PFSK-1 (cell line): ENCODE measurements at regions not wholly inside any gene's neighbourhood (a gene's known extent, or its start where the extent isn't known, plus 50 kb on each side); places are given as distances from the start of the nearest gene placed in this dataset.

ENCODE experiments used
- FOXP2 ChIP-seq: optimal IDR thresholded peaks from 2 replicates; pipeline ENCODE3; 2011; ENCODE audit warnings: borderline replicate concordance, control low read depth, inconsistent platforms; ENCODE audit not compliant: insufficient read depth; ENCODE audit errors: extremely low read length, extremely low read depth
- POLR2AphosphoS5 ChIP-seq: IDR thresholded peaks from 2 replicates; pipeline ENCODE4 v1.6.1; 2012; ENCODE audit warnings: low read depth, mild to moderate bottlenecking, control low read depth, low read length, moderate library complexity
- SIN3A ChIP-seq: IDR thresholded peaks from 2 replicates; pipeline ENCODE4 v1.6.1; 2012; ENCODE audit warnings: mild to moderate bottlenecking, low read length, moderate library complexity, borderline replicate concordance; ENCODE audit not compliant: insufficient read depth
- TAF1 ChIP-seq: IDR thresholded peaks from 2 replicates; pipeline ENCODE4 v1.6.1; 2012; ENCODE audit warnings: low read length, control low read depth, borderline replicate concordance; ENCODE audit not compliant: insufficient read depth
- TF ChIP-seq, protein P1 (sequence below), 2 experiments: IDR thresholded peaks; 2 replicates each; pipeline versions ENCODE4 v1.6.1 to v1.8.0; 2011 to 2012; ENCODE audit warnings: low read depth in 2 of 2, low read length in 2 of 2, control low read depth in 1 of 2, inconsistent platforms in 1 of 2, mild to moderate bottlenecking in 1 of 2, moderate library complexity in 1 of 2; ENCODE audit not compliant: insufficient read depth in 1 of 2

DNA sequence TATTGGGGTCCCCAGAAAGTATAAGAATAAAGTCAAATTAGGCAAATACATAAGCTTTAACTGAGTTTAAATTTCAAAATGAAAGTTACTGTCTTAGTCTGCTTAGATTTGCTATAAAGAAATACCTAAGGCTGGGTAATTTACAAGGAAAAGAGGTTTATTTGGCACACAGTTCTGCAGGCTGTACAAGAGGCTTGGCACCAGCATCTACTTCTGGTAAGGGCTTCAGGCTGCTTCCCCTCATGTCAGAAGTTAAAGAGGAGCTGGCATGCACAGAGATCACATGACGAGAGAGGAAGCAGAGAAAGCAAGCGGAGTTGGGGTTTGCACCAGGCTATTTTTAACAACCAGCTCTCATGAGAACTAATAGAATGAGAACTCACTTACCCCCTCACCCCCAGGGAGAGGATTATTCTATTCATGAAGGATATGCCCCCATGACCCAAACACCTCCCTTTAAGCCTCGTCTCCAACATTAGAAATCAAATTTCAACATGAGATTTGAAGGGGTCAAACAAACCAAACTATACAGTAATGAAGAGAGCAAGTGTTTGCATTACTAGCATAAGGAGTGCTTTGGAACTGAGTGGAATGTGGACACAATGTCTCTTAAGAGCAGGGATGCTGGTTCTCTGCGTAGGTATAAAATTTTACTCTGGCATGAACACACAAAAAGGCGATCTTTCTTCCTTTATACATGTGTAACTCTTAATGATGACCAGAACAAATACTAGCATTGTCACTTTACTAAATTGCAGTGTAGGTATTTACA lies 292.8 kb upstream of the PMFBP1 start:
- TF ChIP-seq SIN3A: no peak

DNA sequence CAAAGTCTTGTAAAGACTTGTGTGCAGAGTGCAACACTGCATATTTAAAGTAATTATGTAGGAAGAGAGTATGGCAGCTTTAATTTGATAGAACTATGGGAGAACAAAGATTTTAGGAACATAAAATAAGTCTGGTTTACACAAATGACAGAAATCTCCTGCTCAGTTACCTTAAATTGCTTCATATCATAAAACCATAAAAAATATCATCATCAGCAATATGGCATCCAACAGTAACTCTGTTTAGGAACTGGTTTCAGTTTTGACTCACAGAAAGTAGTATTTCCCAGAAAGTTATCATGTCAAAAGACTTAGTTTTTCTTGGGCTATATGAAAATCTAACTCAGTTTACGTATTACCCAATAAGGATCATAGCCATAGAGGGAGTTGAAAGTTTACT lies 292.1 kb upstream of the PMFBP1 start:
- TF ChIP-seq, protein P1, sequence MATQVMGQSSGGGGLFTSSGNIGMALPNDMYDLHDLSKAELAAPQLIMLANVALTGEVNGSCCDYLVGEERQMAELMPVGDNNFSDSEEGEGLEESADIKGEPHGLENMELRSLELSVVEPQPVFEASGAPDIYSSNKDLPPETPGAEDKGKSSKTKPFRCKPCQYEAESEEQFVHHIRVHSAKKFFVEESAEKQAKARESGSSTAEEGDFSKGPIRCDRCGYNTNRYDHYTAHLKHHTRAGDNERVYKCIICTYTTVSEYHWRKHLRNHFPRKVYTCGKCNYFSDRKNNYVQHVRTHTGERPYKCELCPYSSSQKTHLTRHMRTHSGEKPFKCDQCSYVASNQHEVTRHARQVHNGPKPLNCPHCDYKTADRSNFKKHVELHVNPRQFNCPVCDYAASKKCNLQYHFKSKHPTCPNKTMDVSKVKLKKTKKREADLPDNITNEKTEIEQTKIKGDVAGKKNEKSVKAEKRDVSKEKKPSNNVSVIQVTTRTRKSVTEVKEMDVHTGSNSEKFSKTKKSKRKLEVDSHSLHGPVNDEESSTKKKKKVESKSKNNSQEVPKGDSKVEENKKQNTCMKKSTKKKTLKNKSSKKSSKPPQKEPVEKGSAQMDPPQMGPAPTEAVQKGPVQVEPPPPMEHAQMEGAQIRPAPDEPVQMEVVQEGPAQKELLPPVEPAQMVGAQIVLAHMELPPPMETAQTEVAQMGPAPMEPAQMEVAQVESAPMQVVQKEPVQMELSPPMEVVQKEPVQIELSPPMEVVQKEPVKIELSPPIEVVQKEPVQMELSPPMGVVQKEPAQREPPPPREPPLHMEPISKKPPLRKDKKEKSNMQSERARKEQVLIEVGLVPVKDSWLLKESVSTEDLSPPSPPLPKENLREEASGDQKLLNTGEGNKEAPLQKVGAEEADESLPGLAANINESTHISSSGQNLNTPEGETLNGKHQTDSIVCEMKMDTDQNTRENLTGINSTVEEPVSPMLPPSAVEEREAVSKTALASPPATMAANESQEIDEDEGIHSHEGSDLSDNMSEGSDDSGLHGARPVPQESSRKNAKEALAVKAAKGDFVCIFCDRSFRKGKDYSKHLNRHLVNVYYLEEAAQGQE (IDR thresholded peaks at IDR 0.05; ENCODE audit: insufficient read depth in 1 of 2, low read depth in 2 of 2, low read length in 2 of 2): no peak
- TF ChIP-seq SIN3A (no peak), FOXP2 (no peak), POLR2AphosphoS5 (no peak), TAF1 (no peak)

DNA sequence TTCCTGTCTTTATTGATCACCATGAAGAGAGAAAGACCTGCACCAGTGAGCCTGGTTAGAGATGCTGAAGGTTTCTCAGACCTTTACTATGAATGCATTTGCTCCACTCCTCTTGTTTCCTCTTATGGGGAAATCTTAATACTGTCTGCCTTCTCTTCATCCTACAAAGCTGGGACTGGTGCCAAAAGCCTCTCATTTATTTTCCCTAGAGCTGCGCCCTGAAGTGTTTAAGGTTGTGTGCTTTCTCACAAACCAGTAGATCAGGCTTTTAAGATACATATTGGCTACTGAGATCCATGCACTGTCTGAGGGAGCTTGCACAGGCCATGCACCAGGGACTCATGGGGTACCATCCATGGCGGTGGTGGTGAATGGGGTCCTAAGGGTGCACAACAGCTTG lies 286.1 kb upstream of the PMFBP1 start:
- TF ChIP-seq FOXP2: no peak
- TF ChIP-seq, protein P1 (IDR thresholded peaks at IDR 0.05; ENCODE audit: insufficient read depth in 1 of 2, low read depth in 2 of 2, low read length in 2 of 2): no peak
- no peak for TF ChIP-seq SIN3A
- TF ChIP-seq TAF1: no peak
- TF ChIP-seq POLR2AphosphoS5: no peak

DNA sequence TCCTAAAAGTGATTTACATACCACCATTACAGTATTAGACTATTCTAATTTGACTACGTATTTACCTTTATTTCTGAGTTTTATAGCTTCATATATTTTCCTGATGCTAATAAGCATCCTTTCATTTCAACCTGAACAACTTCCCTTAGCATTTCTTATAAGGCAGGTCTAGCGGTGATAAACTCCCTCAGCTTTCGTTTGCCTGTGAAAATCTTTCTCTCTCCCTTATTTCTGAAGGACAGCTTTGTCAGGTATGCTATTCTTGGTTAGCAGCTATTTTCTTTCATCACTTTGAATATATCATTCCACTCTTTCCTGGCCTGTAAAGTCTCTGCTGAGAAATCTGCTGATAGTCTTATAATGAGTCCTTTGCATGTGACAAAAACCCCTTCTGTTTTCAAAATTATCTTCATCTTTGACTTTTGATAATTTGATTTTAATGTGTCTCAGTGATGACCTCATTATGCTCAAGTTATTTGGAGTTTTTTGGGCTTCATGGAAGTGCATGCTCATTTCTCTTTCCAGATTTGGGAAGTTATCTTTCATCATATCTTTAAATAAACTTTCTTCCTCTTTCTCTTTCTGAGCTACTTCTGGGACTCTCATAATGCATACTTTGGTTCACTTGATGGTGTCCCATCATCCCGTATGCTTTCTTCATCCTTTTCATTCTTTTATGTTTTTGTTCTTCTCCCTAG lies 285.4 kb upstream of the PMFBP1 start:
- no peak for TF ChIP-seq POLR2AphosphoS5
- TF ChIP-seq, protein P1 (IDR thresholded peaks at IDR 0.05; ENCODE audit: insufficient read depth in 1 of 2, low read depth in 2 of 2, low read length in 2 of 2): no peak
- TF ChIP-seq SIN3A: no peak
- TF ChIP-seq TAF1: no peak
- TF ChIP-seq FOXP2: no peak

DNA sequence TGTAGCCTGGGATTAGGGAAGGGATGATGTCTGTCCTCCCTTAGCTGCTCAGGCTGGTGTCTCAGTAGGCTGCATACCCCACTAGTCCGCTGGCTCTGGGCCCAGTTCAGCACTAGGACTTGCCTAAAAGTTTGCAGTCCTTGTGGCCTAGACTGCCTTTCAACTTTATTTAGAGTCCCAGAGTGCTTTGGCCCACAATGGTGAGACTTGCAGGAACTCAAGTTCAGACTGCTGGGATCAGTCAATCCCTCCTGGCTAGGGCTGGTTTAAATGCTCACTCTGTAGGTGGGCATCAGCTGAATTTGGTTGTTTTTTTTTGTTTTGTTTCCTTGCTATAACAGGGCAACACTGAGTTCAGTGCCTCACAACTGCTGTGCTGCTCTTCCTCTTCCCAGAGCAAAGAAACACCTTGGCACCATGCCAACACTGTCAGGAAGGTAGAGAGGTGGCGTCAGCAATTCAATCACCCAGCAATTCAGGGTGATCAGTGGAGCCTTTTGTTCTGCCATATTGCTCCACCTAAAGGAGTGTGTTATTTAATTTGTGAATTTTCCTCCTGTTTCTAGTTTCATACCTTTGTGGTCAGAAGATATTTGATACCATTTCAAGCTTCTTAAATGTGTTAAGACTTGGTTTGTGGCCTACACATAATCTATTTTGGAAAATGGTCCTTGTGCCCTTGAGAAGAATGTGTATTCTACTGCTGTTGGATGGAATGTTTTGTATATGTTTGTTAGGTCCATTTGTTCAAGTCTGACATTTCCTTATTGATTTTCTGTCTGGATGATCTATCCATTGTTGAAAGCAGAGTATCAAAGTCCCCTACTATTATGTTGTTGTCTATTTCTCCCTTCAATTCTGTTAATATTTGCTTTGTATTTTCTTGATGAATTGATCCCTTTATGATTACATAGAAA lies 284.0 kb upstream of the PMFBP1 start:
- TF ChIP-seq FOXP2 (no peak), POLR2AphosphoS5 (no peak), SIN3A (no peak), TAF1 (no peak)
- TF ChIP-seq, protein P1 (IDR thresholded peaks at IDR 0.05; ENCODE audit: insufficient read depth in 1 of 2, low read depth in 2 of 2, low read length in 2 of 2): no peak
